Kidney epithelial cell (primary cell): ENCODE measurements at regions not wholly inside any gene's neighbourhood (a gene's known extent, or its start where the extent isn't known, plus 50 kb on each side); places are given as distances from the start of the nearest gene placed in this dataset.

ENCODE experiments used
- DNase-seq: peaks from one replicate; pipeline ENCODE4 v3.0.0-alpha.2; 2010; ENCODE audit warnings: low read depth
- H3K27me3 ChIP-seq: 2 replicates; pipeline ENCODE4 v1.6.0; 2011; ENCODE audit warnings: low read length; ENCODE audit not compliant: control insufficient read depth, insufficient read depth
- H3K36me3 ChIP-seq: 2 replicates; pipeline ENCODE4 v1.5.1; 2011; ENCODE audit warnings: low read length; ENCODE audit not compliant: control insufficient read depth, insufficient read depth
- H3K4me3 ChIP-seq: 2 replicates; pipeline ENCODE4 v1.5.1; 2011; ENCODE audit warnings: low read depth, mild to moderate bottlenecking, control low read depth, low read length
- CTCF ChIP-seq: IDR thresholded peaks from 2 replicates; pipeline ENCODE4 v1.5.1; 2011; ENCODE audit warnings: mild to moderate bottlenecking, moderate library complexity, low read length, control low read depth, inconsistent platforms; ENCODE audit not compliant: insufficient read depth, poor library complexity, severe bottlenecking

GRCh38 chr6:84910906-84911607 lies 146.7 kb upstream of the TBX18 start:
- Histone ChIP-seq H3K4me3 (no peak overlapping the region), H3K36me3 (no peaks in the 10 kb centered on the region), H3K27me3 (no peaks in the 10 kb centered on the region)
- no peak for TF ChIP-seq CTCF
- no peak for DNase-seq

GRCh38 chr6:84908304-84908904 lies 144.0 kb upstream of the TBX18 start:
- TF ChIP-seq CTCF, result no peak
- Histone ChIP-seq H3K27me3 (no peaks in the 10 kb centered on the region), H3K36me3 (no peaks in the 10 kb centered on the region), H3K4me3 (no peak overlapping the region)
- no peak for DNase-seq

- DNase-seq, result no peak
These were observed 142.1 kb upstream of the TBX18 start for GRCh38 chr6:84906514-84906913.

GRCh38 chr6:84905823-84906222 lies 141.4 kb upstream of the TBX18 start:
- no peak for TF ChIP-seq CTCF
- Histone ChIP-seq H3K27me3 (no peaks in the 10 kb centered on the region), H3K36me3 (no peaks in the 10 kb centered on the region), H3K4me3 (no peak overlapping the region)
- no peak for DNase-seq

More at GRCh38 chr6:84906514-84906913, 142.1 kb upstream of the TBX18 start:
- no peak for TF ChIP-seq CTCF
- H3K27me3 ChIP-seq, result no peaks in the 10 kb centered on the region
- no peaks in the 10 kb centered on the region for H3K36me3 ChIP-seq
- no peak overlapping the region for H3K4me3 ChIP-seq

- DNase-seq, result no peak
- no peak overlapping the region for H3K4me3 ChIP-seq
- no peaks in the 10 kb centered on the region for H3K36me3 ChIP-seq
- no peaks in the 10 kb centered on the region for H3K27me3 ChIP-seq
- no peak for TF ChIP-seq CTCF
These were observed 138.0 kb upstream of the TBX18 start for GRCh38 chr6:84902354-84902928.
